Caco-2 (cell line): ENCODE measurements at regions not wholly inside any gene's neighbourhood (a gene's known extent, or its start where the extent isn't known, plus 50 kb on each side); places are given as distances from the start of the nearest gene placed in this dataset.

ENCODE experiments used
- BruUV-seq: library from RNA; stranded (reverse); fragments of 400-500 nt; replicated peaks from 2 replicates; lab custom pipeline; 2021; lab: Mats Ljungman, UMichigan
- CTCF ChIA-PET: fragments of 300-600 bp; sonication (Branson Sonifier 250); formaldehyde crosslinking; loops from one replicate; lab custom pipeline; 2022; ENCODE audit warnings: antibody characterized with exemption; lab: Charles Lee
- POLR2A ChIA-PET: fragments of 300-600 bp; sonication (Branson Sonifier 250); formaldehyde crosslinking; loops from one replicate; lab custom pipeline; 2022; ENCODE audit warnings: antibody characterized with exemption; lab: Charles Lee
- DNase-seq, 2 experiments: peaks; one replicate each; pipeline versions ENCODE4 v3.0.0 to v3.0.0-alpha.2; 2020 to 2022
- H3K27me3 ChIP-seq: replicated peaks from 2 replicates; pipeline ENCODE4 v1.6.0; 2011; ENCODE audit warnings: low read length; ENCODE audit not compliant: control insufficient read depth, insufficient read depth
- H3K36me3 ChIP-seq: 2 replicates; pipeline ENCODE4 v1.5.1; 2011; ENCODE audit warnings: low read length; ENCODE audit not compliant: control insufficient read depth, insufficient read depth
- H3K4me1 ChIP-seq: fragments of 250-450 bp; sonication (Bioruptor Pico); 2 replicates; pipeline ENCODE4 v1.5.1; 2020; ENCODE audit warnings: mild to moderate bottlenecking
- H3K4me3 ChIP-seq: 2 replicates; pipeline ENCODE4 v1.5.1; 2011; ENCODE audit warnings: low read depth, mild to moderate bottlenecking, control low read depth, low read length
- H3K9me3 ChIP-seq: fragments of 250-450 bp; sonication (Bioruptor Pico); 2 replicates; pipeline ENCODE4 v1.5.1; 2020; ENCODE audit warnings: mild to moderate bottlenecking, moderate library complexity
- H3K27ac Mint-ChIP-seq: one replicate; pipeline ENCODE4 v1.8.0; 2022; ENCODE audit warnings: mixed read lengths; ENCODE audit not compliant: unreplicated experiment
- H3K27me3 Mint-ChIP-seq: one replicate; pipeline ENCODE4 v1.8.0; 2022; ENCODE audit warnings: mixed read lengths; ENCODE audit not compliant: insufficient read depth, unreplicated experiment
- H3K36me3 Mint-ChIP-seq: one replicate; pipeline ENCODE4 v1.8.0; 2022; ENCODE audit warnings: mild to moderate bottlenecking, mixed read lengths; ENCODE audit not compliant: insufficient read depth, unreplicated experiment
- H3K4me1 Mint-ChIP-seq: one replicate; pipeline ENCODE4 v1.8.0; 2022; ENCODE audit warnings: low read depth, mixed read lengths; ENCODE audit not compliant: unreplicated experiment
- H3K4me3 Mint-ChIP-seq: one replicate; pipeline ENCODE4 v1.8.0; 2022; ENCODE audit warnings: mild to moderate bottlenecking, moderate library complexity, mixed read lengths; ENCODE audit not compliant: unreplicated experiment
- H3K9me3 Mint-ChIP-seq: one replicate; pipeline ENCODE4 v1.8.0; 2022; ENCODE audit warnings: mixed read lengths; ENCODE audit not compliant: unreplicated experiment
- intact Hi-C: fragments of 100-400 bp; cut with micrococcal nuclease; formaldehyde crosslinking; loops from one replicate; pipeline ENCODE4 v1.10.0; 2022; ENCODE audit not compliant: unreplicated experiment
- TF ChIP-seq, protein P1 (sequence below), 2 experiments: fragments of 200-600 bp in 1 of 2; IDR thresholded peaks; 1 replicate in 1 of 2; 2 replicates in 1 of 2; pipeline versions ENCODE4 v1.5.1 to v1.8.0; 2011 to 2022; ENCODE audit warnings: antibody characterized with exemption in 1 of 2, control low read depth in 1 of 2, inconsistent platforms in 1 of 2, low read depth in 1 of 2, low read length in 1 of 2, mild to moderate bottlenecking in 1 of 2, moderate library complexity in 1 of 2; ENCODE audit not compliant: insufficient read depth in 1 of 2, severe bottlenecking in 1 of 2, unreplicated experiment in 1 of 2

DNA sequence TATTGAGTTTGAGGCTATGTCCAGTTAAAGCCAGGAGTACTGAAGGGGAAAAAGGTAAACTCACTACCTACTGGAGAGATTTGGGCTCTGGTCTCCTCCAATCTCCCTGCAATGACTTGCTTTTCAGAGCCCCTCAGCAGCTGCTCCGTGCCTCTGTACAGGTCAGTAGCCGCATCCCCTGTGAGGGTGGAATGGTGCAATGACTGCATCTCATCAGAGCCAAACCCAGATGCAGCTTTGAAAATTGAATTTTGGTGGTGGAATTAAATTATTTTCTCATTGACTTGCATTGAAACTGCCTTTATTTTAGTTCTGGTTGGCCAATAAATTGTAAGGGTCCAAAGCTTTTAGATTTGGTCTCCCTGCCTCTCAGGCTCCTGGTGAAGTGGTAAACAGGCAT, 166.7 kb downstream of the DLL1 start:
- BruUV-seq = no TSS peak
- Mint-ChIP-seq H3K4me3 (no peak overlapping the region), H3K27me3 (no peaks in the 10 kb centered on the region), H3K4me1 (peaks cover 6% of the 10 kb centered on the region), H3K36me3 (no peaks in the 10 kb centered on the region), H3K27ac (no peak overlapping the region), H3K9me3 (peaks cover 25% of the 10 kb centered on the region)
- peaks cover 23% of the 10 kb centered on the region for H3K9me3 ChIP-seq
- H3K4me3 ChIP-seq = no peak overlapping the region
- CTCF ChIA-PET = no interaction called here
- POLR2A ChIA-PET = no interaction called here
- H3K27me3 ChIP-seq = no peaks in the 10 kb centered on the region
- TF ChIP-seq, protein P1, sequence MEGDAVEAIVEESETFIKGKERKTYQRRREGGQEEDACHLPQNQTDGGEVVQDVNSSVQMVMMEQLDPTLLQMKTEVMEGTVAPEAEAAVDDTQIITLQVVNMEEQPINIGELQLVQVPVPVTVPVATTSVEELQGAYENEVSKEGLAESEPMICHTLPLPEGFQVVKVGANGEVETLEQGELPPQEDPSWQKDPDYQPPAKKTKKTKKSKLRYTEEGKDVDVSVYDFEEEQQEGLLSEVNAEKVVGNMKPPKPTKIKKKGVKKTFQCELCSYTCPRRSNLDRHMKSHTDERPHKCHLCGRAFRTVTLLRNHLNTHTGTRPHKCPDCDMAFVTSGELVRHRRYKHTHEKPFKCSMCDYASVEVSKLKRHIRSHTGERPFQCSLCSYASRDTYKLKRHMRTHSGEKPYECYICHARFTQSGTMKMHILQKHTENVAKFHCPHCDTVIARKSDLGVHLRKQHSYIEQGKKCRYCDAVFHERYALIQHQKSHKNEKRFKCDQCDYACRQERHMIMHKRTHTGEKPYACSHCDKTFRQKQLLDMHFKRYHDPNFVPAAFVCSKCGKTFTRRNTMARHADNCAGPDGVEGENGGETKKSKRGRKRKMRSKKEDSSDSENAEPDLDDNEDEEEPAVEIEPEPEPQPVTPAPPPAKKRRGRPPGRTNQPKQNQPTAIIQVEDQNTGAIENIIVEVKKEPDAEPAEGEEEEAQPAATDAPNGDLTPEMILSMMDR (IDR thresholded peaks at IDR 0.05; ENCODE audit: insufficient read depth in 1 of 2, low read depth in 1 of 2, low read length in 1 of 2, severe bottlenecking in 1 of 2, unreplicated experiment in 1 of 2) = no peak
- DNase-seq = no peak
- intact Hi-C loops = no loop called here
- no peaks in the 10 kb centered on the region for H3K36me3 ChIP-seq
- H3K4me1 ChIP-seq = peaks cover 23% of the 10 kb centered on the region

DNA sequence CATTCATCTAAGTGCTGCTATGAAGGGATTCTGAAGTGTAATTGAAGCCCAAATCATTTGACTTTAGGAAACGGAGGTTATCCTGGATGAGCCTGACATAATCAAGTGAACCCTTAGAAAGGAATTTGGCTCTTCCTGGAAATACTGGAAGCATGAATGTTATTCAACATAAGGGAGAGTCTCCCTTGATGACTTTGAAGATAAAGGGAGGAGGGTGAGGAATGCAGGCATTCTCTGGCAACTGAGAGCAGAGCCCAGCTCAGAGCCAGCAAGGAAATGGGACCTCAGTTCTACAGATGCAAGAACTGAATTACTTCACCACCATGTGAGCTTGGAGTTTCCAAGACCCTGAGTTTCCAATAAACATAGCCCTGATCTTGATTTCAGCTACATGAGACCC, 168.2 kb downstream of the DLL1 start:
- ChIA-PET POLR2A (no interaction called here), CTCF (no interaction called here)
- Mint-ChIP-seq H3K9me3 (peaks cover 25% of the 10 kb centered on the region), H3K4me1 (peaks cover 6% of the 10 kb centered on the region), H3K27ac (no peak overlapping the region), H3K27me3 (no peaks in the 10 kb centered on the region), H3K36me3 (no peaks in the 10 kb centered on the region), H3K4me3 (no peak overlapping the region)
- peaks cover 23% of the 10 kb centered on the region for H3K4me1 ChIP-seq
- BruUV-seq = no TSS peak
- no peak for DNase-seq
- H3K4me3 ChIP-seq = no peak overlapping the region
- H3K9me3 ChIP-seq = peaks cover 23% of the 10 kb centered on the region
- intact Hi-C loops = no loop called here
- TF ChIP-seq, protein P1 (IDR thresholded peaks at IDR 0.05; ENCODE audit: insufficient read depth in 1 of 2, low read depth in 1 of 2, low read length in 1 of 2, severe bottlenecking in 1 of 2, unreplicated experiment in 1 of 2) = no peak
- no peaks in the 10 kb centered on the region for H3K27me3 ChIP-seq
- H3K36me3 ChIP-seq = no peaks in the 10 kb centered on the region

DNA sequence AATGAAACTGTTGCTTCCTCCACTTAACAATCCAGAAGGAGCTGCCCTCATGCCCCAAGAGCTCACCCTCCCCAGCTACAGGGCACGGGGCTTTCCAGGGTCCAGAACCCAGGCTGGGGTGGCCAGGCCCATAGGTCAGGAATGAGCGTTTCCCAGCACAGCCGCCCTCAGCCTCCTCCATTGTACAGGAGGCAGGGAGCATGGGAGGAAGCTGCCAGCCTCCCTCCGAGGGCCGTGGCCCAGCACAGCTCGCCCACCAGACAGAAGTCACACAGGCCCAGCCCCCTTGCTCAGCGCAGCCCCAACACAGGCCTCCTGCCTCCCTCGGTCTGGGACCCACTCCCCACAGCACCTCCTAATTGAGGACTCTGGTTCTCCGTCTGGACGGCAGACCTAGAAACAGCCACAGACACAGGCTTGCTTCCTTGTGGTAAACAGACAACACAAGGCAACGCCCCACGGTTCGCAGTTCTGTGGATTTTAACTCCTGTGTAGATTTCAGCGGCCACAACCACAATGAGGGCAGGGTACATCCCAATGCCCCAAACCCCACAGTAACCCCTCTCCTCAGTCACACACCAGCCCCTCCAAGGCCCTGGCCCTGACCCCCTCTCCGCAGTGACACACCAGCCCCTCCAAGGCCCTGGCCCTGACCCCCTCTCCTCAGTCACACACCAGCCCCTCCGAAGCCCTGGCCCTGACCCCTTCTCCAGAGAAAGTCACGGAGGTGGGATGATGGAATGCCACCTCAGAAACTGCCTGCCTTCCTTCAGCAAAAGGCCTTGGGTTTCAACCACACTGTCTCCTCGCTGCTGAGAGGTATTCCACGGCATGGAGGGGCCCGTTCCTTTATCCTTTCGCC, 173.5 kb downstream of the DLL1 start:
- no peaks in the 10 kb centered on the region for H3K27me3 ChIP-seq
- H3K4me1 ChIP-seq = no peaks in the 10 kb centered on the region
- H3K36me3 Mint-ChIP-seq = no peaks in the 10 kb centered on the region
- no peak for DNase-seq
- ChIA-PET POLR2A (no interaction called here), CTCF (no interaction called here)
- no peaks in the 10 kb centered on the region for H3K4me1 Mint-ChIP-seq
- H3K9me3 Mint-ChIP-seq = peaks cover 23% of the 10 kb centered on the region
- TF ChIP-seq, protein P1 (IDR thresholded peaks at IDR 0.05; ENCODE audit: insufficient read depth in 1 of 2, low read depth in 1 of 2, low read length in 1 of 2, severe bottlenecking in 1 of 2, unreplicated experiment in 1 of 2) = no peak
- no peak overlapping the region for H3K4me3 ChIP-seq
- H3K36me3 ChIP-seq = no peaks in the 10 kb centered on the region
- intact Hi-C loops = no loop called here
- H3K27me3 Mint-ChIP-seq = no peaks in the 10 kb centered on the region
- no TSS peak for BruUV-seq
- H3K9me3 ChIP-seq = peaks cover 23% of the 10 kb centered on the region
- H3K4me3 Mint-ChIP-seq = no peak overlapping the region
- H3K27ac Mint-ChIP-seq = no peak overlapping the region
